NCI-H1417 (cell line): ENCODE measurements at regions not wholly inside any gene's neighbourhood (a gene's known extent, or its start where the extent isn't known, plus 50 kb on each side); places are given as distances from the start of the nearest gene placed in this dataset.

Experiments
- DNase-seq, 3 experiments: peaks; one replicate each; lab custom pipeline; 2025; lab: John Stamatoyannopoulos, UW

DNA sequence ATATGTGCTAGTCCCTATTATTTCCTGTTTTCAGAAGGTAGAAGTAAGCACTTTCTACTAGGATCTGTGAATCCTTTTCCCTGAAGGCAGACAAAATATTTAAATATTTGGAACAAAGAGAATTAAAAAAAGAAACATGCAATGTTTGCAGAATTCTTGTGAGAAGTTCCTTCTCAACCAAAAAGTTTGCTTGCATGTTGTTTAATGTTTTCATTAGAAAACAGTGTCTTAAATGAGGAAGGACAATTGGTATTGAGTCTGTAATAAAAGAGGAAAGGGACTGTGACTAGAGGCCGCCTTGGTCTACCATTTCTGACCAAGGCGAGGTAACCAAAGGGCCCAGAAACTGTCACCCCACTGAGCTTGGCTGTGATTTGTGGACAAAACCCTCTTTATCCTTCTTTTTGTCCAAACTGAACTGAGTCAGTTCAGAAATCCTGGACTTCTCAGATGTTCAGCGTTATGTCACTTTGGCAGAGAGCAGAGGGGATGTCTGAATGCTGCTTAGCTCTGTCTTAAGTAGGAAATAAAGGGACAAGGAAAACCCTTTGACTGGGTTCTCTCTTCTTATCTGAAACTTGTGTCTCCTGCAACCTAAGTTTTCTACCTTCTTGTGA, 129.8 kb upstream of the CPM start:
- no peak for DNase-seq

DNA sequence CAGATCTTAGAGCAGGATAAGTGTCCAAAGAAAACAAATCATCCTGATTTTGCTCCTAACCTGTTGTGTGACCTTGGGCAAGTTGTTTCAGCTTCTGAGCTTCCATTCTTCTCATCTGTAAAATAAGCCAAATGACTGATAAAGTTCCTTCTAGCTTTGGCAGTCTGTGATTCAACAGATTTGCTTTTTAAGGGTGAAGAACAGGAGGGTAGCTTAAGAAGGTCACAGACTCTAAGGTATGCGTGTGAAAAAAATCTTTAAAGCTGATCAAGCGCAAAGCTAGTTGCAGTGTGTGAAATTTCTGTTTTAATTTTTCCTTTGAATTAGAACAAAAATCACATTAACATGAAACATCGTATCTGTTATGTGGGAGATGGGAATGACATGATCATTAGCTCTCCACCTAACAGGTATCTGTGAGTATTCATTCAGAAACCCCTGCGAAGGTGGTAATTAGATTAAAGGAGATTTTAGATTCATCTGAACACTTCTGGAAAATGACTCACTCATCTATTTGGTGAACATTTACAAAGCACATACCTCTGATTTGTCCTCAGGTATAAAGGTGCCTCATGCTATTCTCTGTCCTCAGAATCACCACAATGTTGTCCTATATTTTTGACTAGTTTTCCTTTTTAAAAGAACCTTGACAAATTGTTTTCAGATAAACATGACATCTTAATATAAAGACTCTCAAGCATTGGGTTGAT, 131.9 kb upstream of the CPM start:
- no peak for DNase-seq

GRCh38 chr12:69065775-69066174, 132.8 kb upstream of the CPM start:
- peak in 2 of 3 experiments; percentile 29 to 57 for DNase-seq

DNA sequence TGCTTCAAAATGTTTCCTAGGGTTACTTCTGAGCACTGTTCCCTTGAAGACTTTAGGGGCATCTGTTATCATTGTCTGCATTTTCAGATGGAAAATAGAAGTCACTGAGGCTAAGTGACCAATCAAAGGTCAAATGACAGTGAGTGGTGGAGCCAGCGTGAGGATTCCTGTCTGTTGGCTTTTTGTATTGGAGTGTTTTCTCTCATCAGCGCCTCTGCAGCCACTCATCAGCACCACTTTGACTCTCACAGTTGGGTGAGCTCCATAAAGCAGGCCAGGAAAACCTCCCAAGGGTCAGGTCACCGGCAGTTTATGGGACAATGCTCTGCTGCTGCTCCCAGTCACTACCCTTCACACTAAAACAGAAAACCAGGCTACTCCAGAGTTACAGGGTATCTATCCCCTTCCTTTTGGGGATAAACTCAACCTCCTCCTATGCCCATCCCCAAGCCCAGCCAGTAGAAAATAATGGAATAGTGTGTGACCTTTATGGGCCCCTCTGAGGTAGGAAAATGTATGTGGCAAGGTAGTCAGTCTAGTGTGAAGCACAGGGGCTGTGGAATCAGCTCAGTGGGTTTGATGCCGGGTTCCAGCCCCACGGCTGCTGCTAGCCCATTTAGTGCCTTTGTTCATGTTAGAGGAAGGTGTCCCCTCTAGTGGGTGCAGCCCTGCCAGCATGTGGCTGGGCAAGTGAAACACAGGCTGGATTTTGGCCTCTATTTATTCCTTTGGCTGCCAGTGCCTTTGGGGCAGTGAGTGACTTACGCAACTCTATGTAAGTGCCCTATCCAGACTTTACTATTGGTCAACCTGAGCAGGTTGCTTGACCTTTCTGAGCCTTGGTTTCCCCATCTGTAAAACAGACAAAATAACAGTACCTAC, 133.8 kb upstream of the CPM start:
- DNase-seq, result peak in 1 of 3 experiments; percentile 41

- DNase-seq, result no peak
Measured at GRCh38 chr12:69067713-69068112, 134.7 kb upstream of the CPM start.

- no peak for DNase-seq
Measured at GRCh38 chr12:69068448-69068847, 135.5 kb upstream of the CPM start.

- no peak for DNase-seq
Measured at GRCh38 chr12:69069479-69069878, 136.5 kb upstream of the CPM start.

GRCh38 chr12:69070319-69071090, 137.5 kb upstream of the CPM start:
- peak; percentile 61 to 87 (median 82) for DNase-seq

DNA sequence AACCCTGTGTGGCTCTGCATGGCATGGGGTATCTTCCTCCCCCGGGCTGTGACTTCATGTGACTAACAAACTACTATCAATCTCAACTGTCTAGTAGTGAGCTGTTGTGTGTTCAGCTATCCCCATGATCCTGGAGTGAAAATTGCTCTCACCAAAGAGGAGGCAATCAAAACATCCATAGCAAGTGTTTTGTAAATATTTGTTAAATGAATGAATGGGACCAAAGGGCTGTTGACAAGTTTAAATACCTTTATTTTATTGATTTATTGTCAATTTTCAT, 138.1 kb upstream of the CPM start:
- peak in 2 of 3 experiments; percentile 49 to 80 for DNase-seq

- DNase-seq, result no peak
Measured at GRCh38 chr12:69073035-69073434, 140.1 kb upstream of the CPM start.

- no peak for DNase-seq
Measured at GRCh38 chr12:69074556-69075349, 141.8 kb upstream of the CPM start.

- peak in 1 of 3 experiments; percentile 55 for DNase-seq
Measured at GRCh38 chr12:69083689-69084088, 150.7 kb upstream of the CPM start.

DNA sequence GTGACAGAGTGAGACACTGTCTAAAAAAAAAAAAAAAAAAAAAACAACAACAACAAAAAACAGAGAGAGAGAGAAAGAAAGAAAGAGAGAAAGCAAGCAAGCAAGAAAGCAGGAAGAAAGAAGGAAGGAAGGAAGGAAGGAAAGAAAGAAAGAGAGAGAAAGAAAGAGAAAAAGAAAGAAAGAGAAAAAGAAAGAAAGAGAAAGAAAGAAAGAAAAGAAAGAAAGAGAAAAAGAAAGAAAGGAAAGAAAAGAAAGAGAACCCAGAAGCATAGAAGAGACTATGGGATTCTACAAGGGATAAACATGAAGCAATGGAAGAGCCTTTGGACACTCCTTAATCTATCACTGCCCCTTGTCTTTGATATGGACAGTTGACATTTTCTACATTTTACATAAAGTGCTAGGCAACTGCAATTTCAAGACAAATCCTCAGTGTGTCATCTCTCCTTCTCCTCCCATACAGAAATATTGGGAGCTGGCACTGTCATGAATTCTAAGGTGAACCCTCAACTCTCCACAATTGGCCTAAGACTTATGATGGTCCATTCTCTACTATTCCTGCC, 151.9 kb upstream of the CPM start:
- no peak for DNase-seq

DNA sequence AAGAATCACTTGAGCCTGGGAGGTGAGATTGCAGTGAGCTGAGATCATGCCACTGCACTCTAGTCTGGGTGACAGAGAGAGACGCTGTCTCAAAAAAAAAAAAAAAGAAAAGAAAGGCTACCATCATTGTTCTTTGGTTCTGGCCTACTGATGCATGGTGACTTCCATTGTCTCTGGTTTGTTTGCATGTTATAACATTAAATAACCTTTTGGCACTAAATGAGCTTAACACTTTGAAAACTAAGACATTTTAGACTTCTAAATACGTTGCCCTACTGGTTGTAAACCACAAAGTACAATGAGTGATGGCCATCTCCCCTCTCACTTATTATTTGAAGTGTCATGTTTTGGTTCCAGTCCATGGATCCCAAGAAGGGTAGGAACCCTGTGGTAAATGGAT, 152.9 kb upstream of the CPM start:
- DNase-seq, result peak in 1 of 3 experiments; percentile 29

GRCh38 chr12:69087986-69088385, 151.4 kb upstream of the CPSF6 start:
- DNase-seq, result no peak

DNA sequence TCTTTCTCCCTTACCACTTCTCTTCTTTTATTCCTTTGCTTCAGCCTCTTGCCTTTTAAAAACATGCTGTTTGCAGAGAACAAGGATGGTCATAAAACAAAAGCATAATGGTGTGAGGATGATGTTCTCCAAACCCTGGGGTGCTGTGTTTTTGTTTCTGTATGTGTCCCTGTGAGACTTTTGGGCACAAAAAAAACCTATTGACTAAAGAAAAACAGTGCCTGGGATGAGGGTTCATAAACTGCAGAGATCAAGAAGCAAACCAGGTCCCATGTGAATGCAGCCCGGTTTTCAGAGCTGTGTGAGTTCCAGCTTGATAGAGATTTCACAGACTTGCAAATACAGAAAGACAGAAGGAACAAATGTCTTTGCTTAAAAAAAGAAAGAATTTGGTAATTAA, 148.6 kb upstream of the CPSF6 start:
- no peak for DNase-seq

GRCh38 chr12:69091442-69092017, 147.8 kb upstream of the CPSF6 start:
- no peak for DNase-seq

DNA sequence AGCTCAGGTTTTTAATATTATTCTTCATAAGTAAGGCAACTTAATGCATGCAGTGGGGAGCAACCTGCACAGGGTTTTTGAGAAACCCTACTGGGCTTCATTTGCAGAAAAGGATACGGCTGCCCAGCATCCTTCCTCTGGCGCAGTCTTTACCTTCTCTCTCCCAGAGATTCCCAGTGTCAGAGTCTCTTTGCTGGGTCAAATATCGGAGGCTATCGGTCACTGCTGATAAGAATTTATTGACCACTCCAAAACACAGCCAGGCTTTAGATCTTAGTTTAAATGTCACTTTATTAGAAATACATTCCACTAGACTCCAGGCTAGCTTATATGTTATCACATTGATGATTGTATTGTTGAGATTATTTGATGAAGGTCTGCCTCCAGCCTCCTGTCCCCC, 147.2 kb upstream of the CPSF6 start:
- DNase-seq, result no peak

DNA sequence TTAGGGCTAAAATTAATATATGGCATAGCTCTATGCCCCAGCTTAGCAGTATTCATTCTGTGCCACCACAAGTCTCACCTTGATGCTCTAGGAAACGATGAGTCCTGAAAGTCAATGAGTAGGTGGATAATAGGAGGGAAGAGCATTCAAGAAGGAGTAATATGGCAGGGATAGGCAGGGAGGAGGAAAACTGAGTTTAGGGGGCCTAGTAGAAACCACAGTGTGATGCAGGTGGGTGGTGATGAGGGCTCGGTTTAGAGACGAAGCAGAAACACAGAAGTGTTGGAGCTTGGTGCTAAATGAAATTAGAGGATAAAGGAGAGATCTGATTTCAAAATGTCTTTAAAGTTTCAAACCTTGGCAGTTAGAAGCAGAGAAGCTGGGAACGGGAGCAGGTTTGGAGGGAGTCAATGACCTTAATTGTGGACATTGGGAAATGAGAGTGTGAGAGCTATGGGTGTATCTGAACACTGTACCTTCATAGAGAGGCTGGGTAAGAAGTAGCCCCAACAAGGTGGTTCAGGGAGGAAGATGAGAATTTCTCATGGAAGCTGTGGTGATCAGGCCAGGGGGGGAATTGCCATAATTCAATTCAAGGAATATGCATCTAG, 144.7 kb upstream of the CPSF6 start:
- no peak for DNase-seq

- no peak for DNase-seq
Measured at GRCh38 chr12:69095765-69096477, 143.4 kb upstream of the CPSF6 start.
